ENCODE measurements at regions not wholly inside any gene's neighbourhood (a gene's known extent, or its start where the extent isn't known, plus 50 kb on each side); places are given as distances from the start of the nearest gene placed in this dataset.

DNA sequence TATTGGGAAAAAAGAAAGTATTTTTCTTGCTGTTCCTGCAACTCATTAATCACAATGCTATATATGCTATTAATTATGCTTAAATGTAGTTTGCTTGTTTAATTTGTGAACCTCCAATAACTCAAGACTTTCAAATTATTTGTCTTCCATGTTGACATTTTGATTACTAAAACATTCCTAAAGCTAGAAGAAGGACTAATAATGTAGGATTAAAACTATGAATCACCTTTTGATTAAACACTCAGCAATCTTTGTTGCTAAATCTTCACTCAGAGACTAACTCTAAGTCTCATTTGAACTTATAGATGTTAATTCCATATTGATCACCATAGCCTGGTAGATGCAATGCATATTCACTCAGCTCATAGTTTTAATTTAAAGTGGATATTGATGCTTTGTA is 524.6 kb upstream of the ZEB2 start:
- CTCF ChIA-PET = interaction anchor here (0.5 to 0.8 kb wide), 2 partner anchors 12 to 1273 kb away, joined by 3 read pairs; no protein-coding TSS in a partner anchor
- no peaks in the 10 kb centered on the region for H3K36me3 ChIP-seq (ENCODE audit: control insufficient read depth in 2 of 2, insufficient read depth in 1 of 2, low read length in 2 of 2)
- H3K27ac ChIP-seq (ENCODE audit: extremely low read depth, low read depth, low read length) = no peak overlapping the region
- no peaks in the 10 kb centered on the region for H3K4me1 ChIP-seq (ENCODE audit: control insufficient read depth, insufficient read depth, low read length)
- H3K9me3 ChIP-seq (ENCODE audit: control insufficient read depth, insufficient read depth, low read depth, low read length) = no peaks in the 10 kb centered on the region
- no peak overlapping the region for H3K4me3 ChIP-seq (ENCODE audit: low read depth, low read length)
- TF ChIP-seq ZNF112 (tag by site-specific recombination; IDR thresholded peaks at IDR 0.05) = no peak
- no peak for TF ChIP-seq IKZF3 (tag by site-specific recombination; IDR thresholded peaks at IDR 0.05)
- TF ChIP-seq ZNF701 (tag by site-specific recombination; IDR thresholded peaks at IDR 0.05) = no peak
- no peak for TF ChIP-seq BCL6B (tag by site-specific recombination; IDR thresholded peaks at IDR 0.05)
- no peak for TF ChIP-seq ZNF639 (tag by site-specific recombination; IDR thresholded peaks at IDR 0.05)
- no peak for TF ChIP-seq ZNF416 (tag by site-specific recombination; IDR thresholded peaks at IDR 0.05)
- no peak for TF ChIP-seq ZNF280C (tag by site-specific recombination; IDR thresholded peaks at IDR 0.05)
- no peak for TF ChIP-seq GLI2 (tag by site-specific recombination; IDR thresholded peaks at IDR 0.05; ENCODE audit: borderline replicate concordance, low read depth)
- no peak for TF ChIP-seq ZNF341 (tag by site-specific recombination; IDR thresholded peaks at IDR 0.05; ENCODE audit: low read depth)
- TF ChIP-seq ZNF133 (tag by site-specific recombination; IDR thresholded peaks at IDR 0.05) = no peak
- TF ChIP-seq, protein P1, sequence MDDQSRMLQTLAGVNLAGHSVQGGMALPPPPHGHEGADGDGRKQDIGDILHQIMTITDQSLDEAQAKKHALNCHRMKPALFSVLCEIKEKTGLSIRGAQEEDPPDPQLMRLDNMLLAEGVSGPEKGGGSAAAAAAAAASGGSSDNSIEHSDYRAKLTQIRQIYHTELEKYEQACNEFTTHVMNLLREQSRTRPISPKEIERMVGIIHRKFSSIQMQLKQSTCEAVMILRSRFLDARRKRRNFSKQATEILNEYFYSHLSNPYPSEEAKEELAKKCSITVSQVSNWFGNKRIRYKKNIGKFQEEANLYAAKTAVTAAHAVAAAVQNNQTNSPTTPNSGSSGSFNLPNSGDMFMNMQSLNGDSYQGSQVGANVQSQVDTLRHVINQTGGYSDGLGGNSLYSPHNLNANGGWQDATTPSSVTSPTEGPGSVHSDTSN (CRISPR knock-in tag; IDR thresholded peaks at IDR 0.05) = no peak
- TF ChIP-seq INSM2 (tag by site-specific recombination; IDR thresholded peaks at IDR 0.05) = no peak
- no peak for TF ChIP-seq ZNF791 (tag by site-specific recombination; IDR thresholded peaks at IDR 0.05)
- no peak for TF ChIP-seq ZNF10 (tag by site-specific recombination; IDR thresholded peaks at IDR 0.05)
- TF ChIP-seq ZNF214 (tag by site-specific recombination; IDR thresholded peaks at IDR 0.05; ENCODE audit: borderline replicate concordance) = no peak
- TF ChIP-seq ZNF366 (tag by site-specific recombination; conservative IDR thresholded peaks at IDR 0.05) = no peak
- TF ChIP-seq ZNF23 (tag by site-specific recombination; IDR thresholded peaks at IDR 0.05; ENCODE audit: borderline replicate concordance) = no peak
- no peak for TF ChIP-seq ZNF670 (tag by site-specific recombination; IDR thresholded peaks at IDR 0.05; ENCODE audit: low read depth)
- POLR2A ChIA-PET = no interaction called here

DNA sequence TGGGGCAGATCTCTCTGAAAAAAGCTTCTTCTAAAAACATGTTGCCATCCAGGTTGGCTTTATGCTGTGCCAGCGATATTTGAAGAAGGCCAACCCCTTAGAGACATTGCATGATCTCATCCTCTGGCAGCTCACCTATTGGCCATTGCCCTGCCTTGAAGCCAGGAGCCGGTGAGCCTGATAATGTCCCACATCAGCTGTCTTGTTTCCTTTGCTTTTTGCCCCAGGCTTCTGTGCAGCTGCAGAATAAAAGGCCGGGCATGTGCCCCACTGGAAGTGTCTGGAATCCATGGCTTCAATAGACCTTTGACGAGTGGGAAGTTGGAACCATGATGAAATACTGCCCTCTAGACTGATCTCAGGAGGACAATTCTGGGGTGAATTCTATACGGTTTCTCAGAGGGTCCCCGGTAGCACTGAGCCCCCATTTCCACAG is 523.5 kb upstream of the ZEB2 start:
- ChIA-PET CTCF (interaction anchor here (0.6 to 0.7 kb wide), 2 partner anchors 54 to 1851 kb away, joined by 3 read pairs; no protein-coding TSS in a partner anchor), POLR2A (interaction anchor here (0.6 kb wide), 1 partner anchor 193 kb away, joined by 3 read pairs; no protein-coding TSS in a partner anchor)
- H3K36me3 ChIP-seq (ENCODE audit: control insufficient read depth in 2 of 2, insufficient read depth in 1 of 2, low read length in 2 of 2) = no peaks in the 10 kb centered on the region
- H3K4me1 ChIP-seq (ENCODE audit: control insufficient read depth, insufficient read depth, low read length) = no peaks in the 10 kb centered on the region
- no peak overlapping the region for H3K4me3 ChIP-seq (ENCODE audit: low read depth, low read length)
- no peak for TF ChIP-seq ZNF549 (tag by site-specific recombination; IDR thresholded peaks at IDR 0.05)
- no peak for TF ChIP-seq ZNF239 (tag by site-specific recombination; IDR thresholded peaks at IDR 0.05)
- TF ChIP-seq, protein P2, sequence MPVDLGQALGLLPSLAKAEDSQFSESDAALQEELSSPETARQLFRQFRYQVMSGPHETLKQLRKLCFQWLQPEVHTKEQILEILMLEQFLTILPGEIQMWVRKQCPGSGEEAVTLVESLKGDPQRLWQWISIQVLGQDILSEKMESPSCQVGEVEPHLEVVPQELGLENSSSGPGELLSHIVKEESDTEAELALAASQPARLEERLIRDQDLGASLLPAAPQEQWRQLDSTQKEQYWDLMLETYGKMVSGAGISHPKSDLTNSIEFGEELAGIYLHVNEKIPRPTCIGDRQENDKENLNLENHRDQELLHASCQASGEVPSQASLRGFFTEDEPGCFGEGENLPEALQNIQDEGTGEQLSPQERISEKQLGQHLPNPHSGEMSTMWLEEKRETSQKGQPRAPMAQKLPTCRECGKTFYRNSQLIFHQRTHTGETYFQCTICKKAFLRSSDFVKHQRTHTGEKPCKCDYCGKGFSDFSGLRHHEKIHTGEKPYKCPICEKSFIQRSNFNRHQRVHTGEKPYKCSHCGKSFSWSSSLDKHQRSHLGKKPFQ (tag by site-specific recombination; IDR thresholded peaks at IDR 0.05) = no peak
- H3K9me3 ChIP-seq (ENCODE audit: control insufficient read depth, insufficient read depth, low read depth, low read length) = no peaks in the 10 kb centered on the region
- H3K27ac ChIP-seq (ENCODE audit: extremely low read depth, low read depth, low read length) = no peak overlapping the region

Data from HEK293 (cell line).